Liver (tissue), 3 donors: ENCODE measurements at regions not wholly inside any gene's neighbourhood (a gene's known extent, or its start where the extent isn't known, plus 50 kb on each side); places are given as distances from the start of the nearest gene placed in this dataset.

Source experiments
- RAD21 ChIP-seq, 2 donors: IDR thresholded peaks; 2 replicates each; pipeline ENCODE4 v1.6.1; 2016; ENCODE audit warnings: antibody characterized with exemption in 2 of 2, mild to moderate bottlenecking in 2 of 2
- TF ChIP-seq, protein P1 (sequence below): fragments of 150-350 bp; IDR thresholded peaks from 2 replicates; pipeline ENCODE4 v1.5.1; 2017; ENCODE audit warnings: improper control_type of control experiment, low read depth, low read length; ENCODE audit not compliant: missing input control
- TF ChIP-seq, protein P2 (sequence below): IDR thresholded peaks from 2 replicates; pipeline ENCODE4 v1.6.1; 2016; ENCODE audit warnings: antibody characterized with exemption
- donor health status: healthy.
- donor health status: healthy.

DNA sequence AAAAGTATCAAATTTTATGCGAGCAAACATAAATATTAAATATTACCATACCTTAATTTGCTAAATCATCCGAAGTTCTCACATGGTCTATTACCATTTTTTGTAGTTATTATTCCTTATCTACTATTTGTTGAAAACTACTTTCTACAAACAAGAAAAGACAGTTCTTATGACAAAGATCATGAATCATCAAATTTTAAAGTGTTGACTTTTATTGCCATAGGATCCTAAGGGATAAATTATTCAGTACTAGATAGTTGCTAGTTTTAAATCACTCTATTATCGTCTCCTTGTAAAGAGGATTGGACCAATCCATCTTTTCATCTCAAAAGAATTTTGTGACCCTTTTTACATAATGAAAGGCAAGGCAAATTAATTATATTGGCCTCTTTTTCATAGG is 523.6 kb upstream of the TMEFF2 start:
- TF ChIP-seq, protein P1, sequence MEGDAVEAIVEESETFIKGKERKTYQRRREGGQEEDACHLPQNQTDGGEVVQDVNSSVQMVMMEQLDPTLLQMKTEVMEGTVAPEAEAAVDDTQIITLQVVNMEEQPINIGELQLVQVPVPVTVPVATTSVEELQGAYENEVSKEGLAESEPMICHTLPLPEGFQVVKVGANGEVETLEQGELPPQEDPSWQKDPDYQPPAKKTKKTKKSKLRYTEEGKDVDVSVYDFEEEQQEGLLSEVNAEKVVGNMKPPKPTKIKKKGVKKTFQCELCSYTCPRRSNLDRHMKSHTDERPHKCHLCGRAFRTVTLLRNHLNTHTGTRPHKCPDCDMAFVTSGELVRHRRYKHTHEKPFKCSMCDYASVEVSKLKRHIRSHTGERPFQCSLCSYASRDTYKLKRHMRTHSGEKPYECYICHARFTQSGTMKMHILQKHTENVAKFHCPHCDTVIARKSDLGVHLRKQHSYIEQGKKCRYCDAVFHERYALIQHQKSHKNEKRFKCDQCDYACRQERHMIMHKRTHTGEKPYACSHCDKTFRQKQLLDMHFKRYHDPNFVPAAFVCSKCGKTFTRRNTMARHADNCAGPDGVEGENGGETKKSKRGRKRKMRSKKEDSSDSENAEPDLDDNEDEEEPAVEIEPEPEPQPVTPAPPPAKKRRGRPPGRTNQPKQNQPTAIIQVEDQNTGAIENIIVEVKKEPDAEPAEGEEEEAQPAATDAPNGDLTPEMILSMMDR, result no peak
- TF ChIP-seq, protein P2, sequence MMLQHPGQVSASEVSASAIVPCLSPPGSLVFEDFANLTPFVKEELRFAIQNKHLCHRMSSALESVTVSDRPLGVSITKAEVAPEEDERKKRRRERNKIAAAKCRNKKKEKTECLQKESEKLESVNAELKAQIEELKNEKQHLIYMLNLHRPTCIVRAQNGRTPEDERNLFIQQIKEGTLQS, result no peak
- no peak for TF ChIP-seq RAD21 (IDR thresholded peaks at IDR 0.05)
